Tibial artery (tissue), 4 donors: ENCODE measurements at regions not wholly inside any gene's neighbourhood (a gene's known extent, or its start where the extent isn't known, plus 50 kb on each side); places are given as distances from the start of the nearest gene placed in this dataset.

Source experiments
- DNase-seq, 2 donors: peaks; one replicate each; pipeline ENCODE4 v3.0.0-alpha.2; 2019
- H3K27ac ChIP-seq, 2 donors: fragments of 200-600 bp; sonication (generic) in 1 of 2; 1 replicate in 1 of 2; 2 replicates in 1 of 2; pipeline ENCODE4 v1.5.1; 2018 to 2019; ENCODE audit warnings: mild to moderate bottlenecking in 1 of 2
- H3K27me3 ChIP-seq, 2 donors: fragments of 200-600 bp; sonication (generic) in 1 of 2; one replicate each; pipeline versions ENCODE4 v1.5.1 to v1.6.0; 2016 to 2019
- H3K36me3 ChIP-seq, 3 donors: fragments of 200-600 bp; sonication (generic) in 2 of 3; one replicate each; pipeline ENCODE4 v1.5.1; 2016 to 2019; ENCODE audit warnings: mild to moderate bottlenecking in 2 of 3
- H3K4me1 ChIP-seq, 4 donors: fragments of 200-600 bp; sonication (generic) in 2 of 4; 1 replicate in 3 of 4; 2 replicates in 1 of 4; pipeline ENCODE4 v1.5.1; 2016 to 2019
- H3K4me3 ChIP-seq, 2 donors: fragments of 200-600 bp; sonication (generic) in 1 of 2; 1 replicate in 1 of 2; 2 replicates in 1 of 2; pipeline ENCODE4 v1.5.1; 2018 to 2019; ENCODE audit warnings: mild to moderate bottlenecking in 2 of 2
- H3K9me3 ChIP-seq, 3 donors: fragments of 200-600 bp; sonication (generic) in 1 of 3; one replicate each; pipeline ENCODE4 v1.5.1; 2016 to 2019
- CTCF ChIP-seq, 2 experiments: fragments of 200-600 bp in 1 of 2; fragments of 450-650 bp in 1 of 2; IDR thresholded peaks; one replicate each; pipeline ENCODE4 v1.5.1; 2017 to 2019; ENCODE audit warnings: antibody characterized with exemption in 2 of 2, mild to moderate bottlenecking in 1 of 2, moderate library complexity in 1 of 2
- intact Hi-C: fragments of 100-400 bp; cut with DNase I; formaldehyde crosslinking; loops from one replicate; pipeline ENCODE4 v1.15.0; 2023; ENCODE audit warnings: low total_unique reads

- no peak for TF ChIP-seq CTCF (IDR thresholded peaks at IDR 0.05)
- Histone ChIP-seq H3K4me3 (no peak overlapping the region), H3K27ac (no peak overlapping the region), H3K9me3 (no peaks in the 10 kb centered on the region), H3K27me3 (no peaks in the 10 kb centered on the region), H3K4me1 (peaks cover 0 to 17% (median 0%) of the 10 kb centered on the region in 4 donors), H3K36me3 (no peaks in the 10 kb centered on the region)
- DNase-seq = no peak
- intact Hi-C loops = no loop called here
Measured at GRCh38 chr13:22028831-22029230, 358.0 kb downstream of the FGF9 start.

DNA sequence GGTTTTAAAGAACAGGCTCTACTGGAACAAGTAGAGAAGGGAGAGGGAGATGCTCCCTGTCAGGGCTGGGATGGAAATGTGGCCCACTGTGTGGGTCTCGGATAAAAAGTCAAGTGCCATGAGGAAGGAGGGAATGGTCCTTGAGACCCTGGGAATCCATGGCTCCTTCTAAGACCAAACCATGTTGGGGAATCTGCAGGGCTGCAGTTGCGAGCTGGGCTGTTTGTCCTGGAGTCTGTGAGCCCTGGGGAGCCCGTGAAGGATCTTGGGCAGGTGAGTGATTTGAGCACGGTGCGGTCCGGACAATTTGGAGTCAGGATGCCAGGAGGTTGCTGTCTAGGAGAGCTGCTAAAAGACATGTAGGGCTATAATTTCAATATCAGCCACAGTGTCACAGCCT is 359.4 kb downstream of the FGF9 start:
- DNase-seq = no peak
- no peaks in the 10 kb centered on the region for H3K27me3 ChIP-seq
- intact Hi-C loops = no loop called here
- no peak for TF ChIP-seq CTCF (IDR thresholded peaks at IDR 0.05)
- no peaks in the 10 kb centered on the region for H3K9me3 ChIP-seq
- H3K4me1 ChIP-seq = peaks cover 0 to 17% (median 0%) of the 10 kb centered on the region in 4 donors
- no peak overlapping the region for H3K4me3 ChIP-seq
- H3K27ac ChIP-seq = no peak overlapping the region
- no peaks in the 10 kb centered on the region for H3K36me3 ChIP-seq

DNA sequence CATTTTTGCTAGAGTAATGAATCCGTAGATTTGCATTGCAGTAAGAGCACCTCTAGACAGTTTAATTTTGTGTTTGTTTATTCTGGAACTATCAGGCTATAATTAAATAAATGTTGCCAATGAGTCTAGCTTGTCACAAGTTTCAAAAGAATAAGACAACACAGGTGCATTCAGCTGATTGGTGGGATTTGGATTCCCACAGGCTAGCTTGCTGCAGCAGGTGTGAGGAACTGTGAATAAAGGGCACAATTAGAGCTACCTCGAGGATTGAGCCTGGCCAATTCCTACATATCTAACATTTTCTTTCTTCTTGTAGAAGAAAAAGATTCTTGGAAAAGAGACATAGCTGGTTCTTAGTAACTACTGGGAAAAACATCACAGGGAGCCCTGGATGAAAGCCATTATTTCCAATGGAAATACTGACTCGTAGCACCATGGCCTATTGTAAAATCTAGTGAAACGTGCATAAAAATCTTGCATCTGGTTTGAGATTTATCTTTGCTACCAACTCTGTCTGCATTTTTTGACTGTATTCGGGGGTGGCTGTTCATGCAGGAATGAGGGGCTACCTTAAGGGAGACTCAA is 360.9 kb downstream of the FGF9 start:
- TF ChIP-seq CTCF (IDR thresholded peaks at IDR 0.05) = no peak
- H3K36me3 ChIP-seq = no peaks in the 10 kb centered on the region
- peaks cover 0 to 17% (median 0%) of the 10 kb centered on the region in 4 donors for H3K4me1 ChIP-seq
- no peaks in the 10 kb centered on the region for H3K27me3 ChIP-seq
- no peaks in the 10 kb centered on the region for H3K9me3 ChIP-seq
- intact Hi-C loops = no loop called here
- H3K27ac ChIP-seq = no peak overlapping the region
- no peak overlapping the region for H3K4me3 ChIP-seq
- no peak for DNase-seq

DNA sequence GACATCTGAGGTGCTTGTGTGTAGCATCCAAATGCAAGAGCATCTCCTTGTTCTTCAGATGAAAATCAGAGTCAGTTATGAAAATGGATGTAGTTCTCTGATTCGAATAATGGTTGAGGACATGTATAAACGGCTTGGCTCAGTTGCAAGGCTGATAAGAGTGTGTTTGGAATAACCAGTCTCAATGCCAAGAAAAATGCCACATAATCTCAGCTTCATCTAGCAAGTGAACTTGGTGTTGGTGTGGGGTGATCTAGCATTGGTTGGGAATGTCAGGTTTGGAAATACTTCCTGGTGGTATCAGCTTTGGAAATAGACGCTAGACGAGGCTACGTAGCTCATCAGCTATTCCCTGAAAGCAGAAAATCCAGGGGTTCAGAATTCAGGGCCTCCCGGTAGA is 362.0 kb downstream of the FGF9 start:
- Histone ChIP-seq H3K4me1 (peaks cover 0 to 17% (median 0%) of the 10 kb centered on the region in 4 donors), H3K9me3 (no peaks in the 10 kb centered on the region), H3K27me3 (no peaks in the 10 kb centered on the region), H3K4me3 (no peak overlapping the region), H3K36me3 (no peaks in the 10 kb centered on the region), H3K27ac (no peak overlapping the region)
- no peak for TF ChIP-seq CTCF (IDR thresholded peaks at IDR 0.05)
- no peak for DNase-seq
- intact Hi-C loops = no loop called here

- H3K36me3 ChIP-seq = no peaks in the 10 kb centered on the region
Measured at GRCh38 chr13:22039961-22040360, 369.1 kb downstream of the FGF9 start.

More at GRCh38 chr13:22039961-22040360, 369.1 kb downstream of the FGF9 start:
- Histone ChIP-seq H3K4me1 (no peaks in the 10 kb centered on the region), H3K27me3 (no peaks in the 10 kb centered on the region), H3K4me3 (no peak overlapping the region), H3K9me3 (peaks cover 4 to 7% (median 5%) of the 10 kb centered on the region in 3 donors), H3K27ac (no peak overlapping the region)
- no peak for TF ChIP-seq CTCF (IDR thresholded peaks at IDR 0.05)
- intact Hi-C loops = loop anchor here (10.0 kb wide), 1 partner anchor 405 kb away; no protein-coding TSS in a partner anchor
- DNase-seq = no peak
